Anterior cingulate cortex (tissue), 58 donors: ENCODE measurements at regions not wholly inside any gene's neighbourhood (a gene's known extent, or its start where the extent isn't known, plus 50 kb on each side); places are given as distances from the start of the nearest gene placed in this dataset.
"Not testable (repeated sequence)": the region's sequence is repeated elsewhere in the genome, so short reads cannot be mapped to it uniquely, and the experiment has no call there.

Experiments
- DNase-seq, 58 donors: peaks; one replicate each; lab custom pipeline; 2025; lab: John Stamatoyannopoulos, UW

DNA sequence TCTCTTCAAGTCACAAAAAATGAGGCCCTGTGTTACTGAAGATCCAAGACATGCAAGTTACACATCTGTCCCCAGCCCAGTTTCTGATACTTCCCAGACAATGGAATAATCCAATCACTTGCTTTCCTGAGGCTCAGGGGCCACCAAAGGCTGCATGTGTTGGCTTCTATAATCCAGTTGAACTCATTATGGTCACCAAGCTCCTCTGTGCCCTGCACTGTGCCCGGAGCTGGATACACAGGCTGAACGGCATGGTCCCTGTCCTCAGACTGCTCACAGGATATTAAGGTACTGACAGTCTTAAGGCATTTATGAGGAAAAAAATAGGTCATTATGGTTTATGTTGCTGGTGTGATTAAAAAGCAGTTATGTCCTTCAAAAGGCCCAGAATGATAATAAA lies 117.0 kb upstream of the SYT6 start:
- no peak for DNase-seq

GRCh38 chr1:114270282-114270681 lies 116.6 kb upstream of the SYT6 start:
- no peak for DNase-seq

- DNase-seq = no peak
Observed at GRCh38 chr1:114269539-114269938, 115.9 kb upstream of the SYT6 start.

DNA sequence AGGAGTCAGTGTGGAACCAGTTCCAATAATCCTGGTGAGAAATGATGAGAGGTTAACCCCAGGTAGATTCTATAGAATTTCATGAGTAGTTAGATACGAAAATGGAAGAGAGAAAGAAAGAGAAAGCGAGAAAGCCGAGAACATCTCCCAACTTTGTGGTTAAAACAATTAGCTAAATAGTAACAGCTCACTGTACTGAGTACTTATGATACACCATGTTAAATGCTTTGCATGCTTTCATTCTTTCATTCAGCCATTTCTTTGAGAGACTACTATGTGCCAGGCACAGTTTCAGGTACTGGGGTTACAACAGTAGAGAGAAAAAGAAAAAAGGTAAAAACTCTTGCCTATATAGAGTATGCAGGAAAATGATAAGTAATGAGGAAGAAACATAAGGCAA lies 109.7 kb upstream of the SYT6 start:
- no peak for DNase-seq

DNA sequence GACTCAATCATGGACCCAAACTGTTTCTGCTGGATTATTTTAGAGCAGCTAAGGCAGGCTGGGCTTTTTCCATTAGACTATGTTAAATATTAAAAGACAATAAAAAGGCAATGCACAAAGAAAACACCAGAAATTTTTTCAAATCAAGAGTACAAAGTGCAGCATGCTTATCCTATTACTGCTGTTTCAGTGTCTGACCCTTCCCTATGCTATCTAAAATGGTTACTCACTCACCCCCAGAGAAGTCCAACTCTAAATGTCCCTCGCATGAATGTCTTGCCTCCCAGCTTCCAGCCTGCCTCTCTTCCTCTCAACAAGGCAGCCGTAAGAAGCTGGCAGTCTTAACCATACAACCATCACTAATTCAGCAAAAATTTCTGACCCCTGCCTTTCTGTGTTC lies 108.7 kb upstream of the SYT6 start:
- DNase-seq = no peak

GRCh38 chr1:114260805-114261484 lies 107.3 kb upstream of the SYT6 start:
- no peak for DNase-seq

- DNase-seq = no peak
Observed at GRCh38 chr1:114259511-114260160, 106.0 kb upstream of the SYT6 start.

DNA sequence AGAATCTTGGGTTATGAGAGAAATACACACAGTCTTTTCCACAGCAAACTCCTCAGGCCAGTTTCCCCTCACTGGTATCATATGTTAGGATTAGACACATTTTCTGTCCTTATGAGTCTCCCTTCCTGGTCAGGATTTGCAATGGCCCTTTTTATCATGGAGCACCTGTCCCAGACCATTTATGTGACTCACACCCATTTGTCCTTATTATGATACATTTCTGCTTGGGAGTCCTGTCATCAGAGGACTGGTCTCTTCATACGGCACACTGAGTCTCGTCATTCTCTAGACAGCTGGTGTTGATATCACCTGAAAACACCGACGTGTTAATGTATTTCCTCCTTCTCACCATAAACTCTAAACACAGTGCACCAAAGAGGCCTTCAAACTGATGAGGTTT lies 105.0 kb upstream of the SYT6 start:
- no peak for DNase-seq

DNA sequence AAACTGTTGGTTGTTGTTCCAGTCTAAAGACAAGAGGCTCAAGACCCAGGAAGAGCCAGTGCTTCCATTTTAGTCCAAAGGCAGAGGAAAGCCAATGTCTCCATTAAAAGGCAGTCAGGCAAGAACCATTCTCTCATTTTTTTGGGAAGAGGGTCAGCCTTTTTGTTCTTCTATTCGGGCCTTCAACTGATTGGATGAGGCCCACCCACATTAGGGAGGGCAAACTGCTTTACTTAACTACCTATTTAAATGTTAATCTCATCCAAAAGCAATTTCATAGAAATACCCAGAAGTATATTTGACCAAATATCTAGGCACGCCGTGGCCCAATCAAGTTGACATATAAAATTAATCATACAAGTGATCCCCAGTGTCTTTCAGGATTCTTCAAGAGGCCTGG lies 104.4 kb upstream of the SYT6 start:
- DNase-seq = no peak

DNA sequence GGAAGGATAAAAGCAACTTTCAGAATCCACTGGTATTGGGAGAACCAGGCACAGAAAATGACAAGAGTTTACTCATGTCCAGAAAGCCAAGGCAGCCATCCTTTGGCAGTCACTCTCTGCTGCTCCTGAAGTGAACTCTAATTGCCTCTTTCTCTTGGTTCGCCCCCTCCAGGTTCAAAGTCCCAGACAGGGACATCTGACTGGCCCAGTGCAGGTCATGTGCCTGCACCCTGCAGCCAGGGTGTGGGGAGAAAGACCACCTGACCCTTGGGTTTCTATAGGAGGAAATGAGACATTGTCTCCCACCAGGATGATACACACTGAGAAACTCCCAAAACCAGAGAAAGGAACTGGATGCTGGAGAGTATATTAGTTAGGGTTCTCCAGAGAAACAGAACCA lies 103.9 kb upstream of the SYT6 start:
- no peak for DNase-seq

DNA sequence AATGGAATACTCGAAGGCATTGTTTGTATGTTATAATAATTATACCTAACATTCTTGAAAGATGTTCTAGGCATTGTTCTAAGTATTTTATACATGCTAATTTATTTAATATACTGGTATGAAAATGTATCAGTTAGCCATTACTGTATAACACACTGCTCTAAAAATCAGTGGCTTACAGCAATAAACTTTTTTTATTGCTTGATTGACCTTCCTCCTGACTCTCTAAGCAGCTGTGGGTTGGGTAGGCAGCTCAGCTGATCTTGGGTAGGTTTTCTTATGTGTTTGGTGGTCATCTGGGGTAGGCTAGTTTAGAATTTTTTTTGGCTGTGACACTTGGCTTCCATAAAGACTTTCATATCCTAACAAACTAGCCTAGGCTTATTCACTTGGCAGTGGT lies 100.2 kb upstream of the SYT6 start:
- no peak for DNase-seq

GRCh38 chr1:114251573-114251939 lies 97.9 kb upstream of the SYT6 start:
- no peak for DNase-seq

DNA sequence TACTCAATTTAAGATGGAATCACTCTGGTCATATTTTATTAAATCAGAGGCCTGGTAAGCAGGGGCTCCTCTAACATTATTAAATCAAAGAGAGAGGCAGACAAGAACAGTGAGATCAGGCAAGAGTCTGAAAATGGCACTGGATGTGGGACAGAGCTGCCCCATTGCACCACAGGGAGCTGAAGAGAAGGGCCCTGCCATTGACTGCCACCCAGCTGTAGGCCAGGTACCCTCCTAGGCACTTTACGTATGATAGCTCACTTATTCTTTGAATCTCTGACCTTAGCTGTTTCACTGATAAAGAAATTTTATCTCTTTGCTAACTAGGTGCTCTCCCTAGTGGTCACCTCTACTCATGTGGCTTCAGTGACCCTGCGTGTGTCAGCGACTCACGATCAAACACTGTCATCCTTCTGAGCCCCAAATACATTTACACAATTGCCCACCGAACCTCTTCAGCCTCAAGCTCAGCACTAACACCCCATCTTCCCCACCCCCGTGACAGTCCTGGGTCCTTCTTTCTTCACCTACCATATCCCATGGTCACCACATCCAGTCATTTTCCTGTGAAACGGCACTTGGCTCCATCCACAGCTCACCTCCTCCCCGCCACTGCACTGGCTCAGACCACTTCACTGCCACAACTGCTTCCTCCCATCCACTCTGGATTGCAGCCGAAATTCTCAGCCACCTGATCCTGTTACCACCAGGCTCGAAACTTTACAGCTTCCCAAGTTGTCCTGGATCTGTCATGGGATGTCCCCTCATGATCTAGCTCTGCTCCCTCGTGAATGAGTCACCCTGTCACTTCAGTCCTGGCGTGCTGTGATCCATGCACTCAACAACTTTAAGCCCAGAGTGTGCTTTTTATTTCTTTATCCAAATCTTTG lies 97.3 kb upstream of the SYT6 start:
- DNase-seq = no peak

- DNase-seq = peak in 1 of 58 donors; percentile 4
Observed at GRCh38 chr1:114249691-114250090, 96.0 kb upstream of the SYT6 start.

DNA sequence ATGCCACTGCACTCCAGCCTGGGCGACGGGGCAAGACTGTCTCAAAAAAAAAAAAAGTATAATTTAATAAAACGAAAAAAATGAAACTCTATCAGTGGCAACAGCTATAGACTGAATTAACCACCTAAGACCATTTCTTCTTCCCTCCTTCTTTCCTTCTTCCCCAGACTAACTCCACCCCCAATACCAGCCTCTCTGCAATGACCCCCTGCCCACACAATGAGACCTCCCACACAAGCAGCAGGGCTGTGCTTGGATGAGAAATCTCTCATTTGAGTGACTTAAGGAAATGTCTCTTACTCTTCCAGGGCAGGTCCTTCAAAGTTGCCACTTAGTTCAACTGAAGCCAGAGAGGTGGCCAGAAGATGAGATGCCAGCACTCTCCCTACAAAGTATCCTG lies 94.5 kb upstream of the SYT6 start:
- no peak for DNase-seq

- DNase-seq = not testable (repeated sequence)
Observed at GRCh38 chr1:114242531-114243210, 89.0 kb upstream of the SYT6 start.

DNA sequence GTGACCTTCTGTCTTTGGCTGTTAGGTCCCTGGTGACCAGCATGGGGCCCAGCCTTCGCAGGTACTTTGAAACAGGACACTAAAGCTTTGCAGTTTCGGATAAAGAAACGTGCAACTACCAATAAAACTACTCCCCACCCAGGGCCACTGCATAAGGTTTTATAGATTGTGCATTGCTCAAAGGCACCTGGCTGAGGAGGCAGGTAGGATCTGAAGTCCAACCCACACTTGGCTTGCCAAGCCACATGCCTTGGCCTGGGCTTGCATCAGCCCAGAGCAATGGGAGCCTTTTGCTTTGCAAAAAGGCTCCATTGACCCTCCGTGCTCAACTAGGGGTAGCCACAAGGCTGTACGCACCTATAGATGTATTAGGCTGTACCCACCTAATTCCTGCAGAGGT lies 84.4 kb upstream of the SYT6 start:
- DNase-seq = no peak

- DNase-seq = no peak
Observed at GRCh38 chr1:114236517-114236916, 82.8 kb upstream of the SYT6 start.

DNA sequence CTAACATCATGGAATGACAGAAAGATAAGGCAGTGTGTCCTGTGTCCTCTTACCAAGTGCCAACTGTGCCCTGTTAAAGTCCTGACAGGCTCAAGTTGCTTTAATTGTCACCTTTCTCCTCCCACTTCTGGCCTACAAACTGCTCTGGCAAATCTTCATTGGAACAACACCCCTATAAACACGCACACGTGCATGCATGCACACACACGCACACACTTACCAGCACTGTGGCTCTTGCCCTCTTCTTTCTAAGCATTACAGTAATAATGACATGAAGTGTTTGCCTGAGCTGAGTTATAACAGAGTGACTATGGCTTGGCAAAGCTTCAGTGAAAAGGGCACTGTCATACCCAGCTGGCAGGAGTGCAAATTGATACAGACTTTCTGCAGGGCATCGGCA lies 82.3 kb upstream of the SYT6 start:
- no peak for DNase-seq

- DNase-seq = no peak
Observed at GRCh38 chr1:114235281-114235680, 81.6 kb upstream of the SYT6 start.
